H1 (cell line): ENCODE measurements at regions not wholly inside any gene's neighbourhood (a gene's known extent, or its start where the extent isn't known, plus 50 kb on each side); places are given as distances from the start of the nearest gene placed in this dataset.

Experiments
- ATF2 ChIP-seq: IDR thresholded peaks from 2 replicates; pipeline ENCODE4 v1.6.1; 2012; ENCODE audit warnings: low read length, inconsistent platforms
- CEBPB ChIP-seq: IDR thresholded peaks from 2 replicates; pipeline ENCODE4 v1.6.1; 2012; ENCODE audit warnings: low read depth, low read length
- EZH2 ChIP-seq: fragments of 200-600 bp; sonication (generic); IDR thresholded peaks from 2 replicates; pipeline ENCODE4 v1.7.1; 2012; ENCODE audit warnings: low read depth, mild to moderate bottlenecking, moderate library complexity, low read length, inconsistent platforms; ENCODE audit not compliant: severe bottlenecking
- HDAC2 ChIP-seq, 2 experiments: fragments of 300-600 bp in 1 of 2; sonication (generic) in 1 of 2; IDR thresholded peaks; 2 replicates each; pipeline ENCODE4 v1.6.1; 2011 to 2012; ENCODE audit warnings: low read depth in 2 of 2, low read length in 2 of 2, mild to moderate bottlenecking in 2 of 2, moderate library complexity in 2 of 2, borderline replicate concordance in 1 of 2, inconsistent platforms in 1 of 2
- NANOG ChIP-seq: IDR thresholded peaks from 2 replicates; pipeline ENCODE4 v1.6.1; 2011; ENCODE audit warnings: low read length, low read depth, mild to moderate bottlenecking, inconsistent platforms; ENCODE audit not compliant: insufficient read depth, poor library complexity, severe bottlenecking
- POLR2A ChIP-seq, 2 experiments: IDR thresholded peaks; 1 replicate in 1 of 2; 2 replicates in 1 of 2; pipeline ENCODE4 v1.6.1; 2011; ENCODE audit warnings: low read depth in 2 of 2, low read length in 2 of 2, mild to moderate bottlenecking in 2 of 2; ENCODE audit errors: control extremely low read depth in 1 of 2
- RXRA ChIP-seq: IDR thresholded peaks from 2 replicates; pipeline ENCODE4 v1.6.1; 2011; ENCODE audit warnings: low read depth, mild to moderate bottlenecking, low read length, moderate library complexity; ENCODE audit not compliant: insufficient read depth
- SP2 ChIP-seq: IDR thresholded peaks from 2 replicates; pipeline ENCODE4 v1.6.1; 2012; ENCODE audit warnings: mild to moderate bottlenecking, low read length, inconsistent platforms

- TF ChIP-seq ATF2 (no peak), POLR2A (IDR thresholded peaks at IDR 0.05; ENCODE audit: control extremely low read depth in 1 of 2, low read depth in 2 of 2, low read length in 2 of 2) (no peak), EZH2 (no peak), NANOG (no peak), CEBPB (no peak), RXRA (no peak), SP2 (no peak), HDAC2 (IDR thresholded peaks at IDR 0.05; ENCODE audit: borderline replicate concordance in 1 of 2, low read depth in 2 of 2, low read length in 2 of 2) (no peak)
Observed at GRCh38 chr5:165000479-165001190, 1495.2 kb downstream of the MAT2B start (continued).
